Activated T-helper 2 cell treated with anti-CD3 and anti-CD28 coated beads, Interferon-gamma antibody, Interleukin-2, Interleukin-4, amounts not matched to agents 10 μg/mL and 5 μg/mL and 100 μg/mL, durations not matched to agents 14 hours and 24 hours and 36 hours (primary cell): ENCODE measurements at regions not wholly inside any gene's neighbourhood (a gene's known extent, or its start where the extent isn't known, plus 50 kb on each side); places are given as distances from the start of the nearest gene placed in this dataset.

Experiments
- DNase-seq: peaks from one replicate; pipeline ENCODE4 v3.0.0; 2021; ENCODE audit warnings: low spot score
- H3K27ac Mint-ChIP-seq: one replicate; pipeline ENCODE4 v1.8.0; 2021; ENCODE audit warnings: mixed read lengths
- H3K27me3 Mint-ChIP-seq: one replicate; pipeline ENCODE4 v1.8.0; 2021; ENCODE audit warnings: low read depth, mixed read lengths
- H3K36me3 Mint-ChIP-seq: one replicate; pipeline ENCODE4 v1.8.0; 2021; ENCODE audit warnings: low read depth, mixed read lengths
- H3K4me1 Mint-ChIP-seq: one replicate; pipeline ENCODE4 v1.8.0; 2021; ENCODE audit warnings: low read depth, mixed read lengths
- H3K4me3 Mint-ChIP-seq: one replicate; pipeline ENCODE4 v1.8.0; 2021; ENCODE audit warnings: low read depth, mild to moderate bottlenecking, moderate library complexity, mixed read lengths
- H3K9me3 Mint-ChIP-seq: one replicate; pipeline ENCODE4 v1.8.0; 2021; ENCODE audit warnings: mixed read lengths
- intact Hi-C: fragments of 100-400 bp; cut with micrococcal nuclease; formaldehyde crosslinking; loops from one replicate; pipeline ENCODE4 v1.15.1; 2023

DNA sequence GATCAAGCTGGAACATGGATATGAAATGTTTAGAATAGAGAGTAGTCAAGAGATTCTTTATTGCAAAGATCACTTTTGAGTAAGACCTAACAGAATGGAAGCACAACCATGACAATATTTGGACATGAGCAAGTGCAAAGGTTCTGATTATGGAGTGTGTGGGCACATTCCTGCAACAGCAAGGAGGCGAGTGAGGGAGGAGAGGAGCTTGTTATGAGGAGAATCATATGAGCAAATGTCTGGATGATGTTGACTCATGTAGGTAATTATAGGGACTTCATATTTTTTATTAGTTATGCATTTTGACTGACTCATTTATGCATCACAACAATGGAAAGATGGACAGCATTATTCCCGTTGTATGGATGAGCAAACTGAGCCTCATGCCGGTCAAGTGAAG is 100.8 kb upstream of the SLC35B3 start:
- peaks cover 10% of the 10 kb centered on the region for H3K9me3 Mint-ChIP-seq

DNA sequence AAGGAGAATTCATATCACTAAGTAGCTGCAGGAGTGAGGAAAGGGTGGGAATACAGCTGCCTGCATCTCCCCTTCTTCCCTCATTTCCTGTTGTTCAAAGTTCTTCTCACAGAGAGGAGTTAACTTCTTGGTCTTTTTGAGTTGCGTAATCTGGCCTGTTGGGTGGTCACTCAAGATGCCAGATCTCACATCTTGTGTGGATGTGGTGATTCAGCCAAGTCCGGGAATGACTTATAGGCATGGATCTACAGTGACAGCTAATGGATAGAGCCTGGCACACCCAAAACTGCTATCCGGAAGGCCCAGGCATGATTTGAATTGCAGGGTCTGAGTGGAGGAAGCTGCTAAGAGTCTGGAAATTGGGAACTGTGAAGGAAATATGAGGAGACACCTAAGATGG is 100.2 kb upstream of the SLC35B3 start:
- Mint-ChIP-seq H3K4me1 (no peaks in the 10 kb centered on the region), H3K27me3 (no peaks in the 10 kb centered on the region)

More for the DNA sequence above, 100.8 kb upstream of the SLC35B3 start:
- no peak for DNase-seq
- no peak overlapping the region for H3K27ac Mint-ChIP-seq
- H3K27me3 Mint-ChIP-seq: no peaks in the 10 kb centered on the region
- no peaks in the 10 kb centered on the region for H3K36me3 Mint-ChIP-seq
- H3K4me1 Mint-ChIP-seq: no peaks in the 10 kb centered on the region
- intact Hi-C loops: no loop called here
- no peak overlapping the region for H3K4me3 Mint-ChIP-seq

DNA sequence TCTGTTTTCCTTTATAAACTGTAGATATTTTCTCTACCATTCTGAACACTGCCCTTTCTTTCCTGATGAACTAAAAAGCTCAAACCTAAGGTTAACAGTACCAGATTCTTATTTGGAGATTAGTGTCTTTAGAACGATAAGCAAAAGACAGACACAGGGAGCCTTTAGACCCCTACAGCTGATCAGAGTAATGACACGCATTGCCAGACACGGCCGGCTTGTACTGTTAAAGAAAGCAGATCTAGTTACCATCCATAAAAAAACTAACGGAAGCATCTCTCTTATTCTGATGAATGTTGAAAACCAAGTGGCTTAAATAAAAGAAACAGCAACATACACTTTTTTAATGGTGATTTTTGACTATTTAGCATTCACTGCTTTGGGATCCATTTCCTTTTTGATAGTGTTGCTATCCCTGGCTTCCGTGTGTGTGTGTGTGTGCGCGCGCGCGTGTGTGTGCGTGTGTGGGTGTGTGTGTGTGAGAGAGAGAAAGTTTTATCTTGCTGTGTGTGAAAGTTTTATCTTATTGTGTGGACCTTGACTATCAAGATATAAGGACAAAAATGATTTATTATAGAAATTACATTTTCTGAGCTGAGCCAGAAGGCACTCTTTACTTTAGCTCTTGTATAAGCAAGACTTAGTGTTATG is 95.6 kb upstream of the SLC35B3 start:
- Mint-ChIP-seq H3K9me3 (no peaks in the 10 kb centered on the region), H3K27ac (no peak overlapping the region), H3K4me1 (no peaks in the 10 kb centered on the region), H3K4me3 (no peak overlapping the region), H3K27me3 (no peaks in the 10 kb centered on the region), H3K36me3 (no peaks in the 10 kb centered on the region)
- DNase-seq: no peak
- intact Hi-C loops: no loop called here

More for the DNA sequence above, 100.2 kb upstream of the SLC35B3 start:
- intact Hi-C loops: no loop called here
- Mint-ChIP-seq H3K9me3 (peaks cover 5% of the 10 kb centered on the region), H3K36me3 (no peaks in the 10 kb centered on the region), H3K27ac (no peak overlapping the region), H3K4me3 (no peak overlapping the region)
- DNase-seq: no peak

DNA sequence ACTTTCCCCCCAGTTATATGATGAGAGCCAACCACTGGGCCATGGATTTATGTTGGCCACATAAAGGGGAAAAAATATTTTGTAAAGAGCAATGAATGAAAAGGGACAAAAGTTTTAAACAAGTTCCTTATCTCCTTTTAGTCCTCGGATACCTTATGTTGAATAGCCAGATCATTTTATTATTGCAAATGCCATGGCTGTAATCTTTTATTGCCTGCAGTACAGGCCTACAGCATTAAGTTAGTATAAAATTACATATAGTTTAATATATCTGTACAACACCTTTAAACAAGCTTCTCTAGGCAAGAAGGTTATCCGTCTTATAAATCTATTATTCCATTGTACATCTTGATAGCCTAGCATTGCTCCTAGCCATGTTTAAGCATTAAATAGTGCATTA is 93.9 kb upstream of the SLC35B3 start:
- H3K4me1 Mint-ChIP-seq: no peaks in the 10 kb centered on the region
- H3K36me3 Mint-ChIP-seq: no peaks in the 10 kb centered on the region
- no peaks in the 10 kb centered on the region for H3K9me3 Mint-ChIP-seq
- intact Hi-C loops: no loop called here
- no peaks in the 10 kb centered on the region for H3K27me3 Mint-ChIP-seq
- DNase-seq: no peak
- H3K4me3 Mint-ChIP-seq: no peak overlapping the region
- H3K27ac Mint-ChIP-seq: no peak overlapping the region

DNA sequence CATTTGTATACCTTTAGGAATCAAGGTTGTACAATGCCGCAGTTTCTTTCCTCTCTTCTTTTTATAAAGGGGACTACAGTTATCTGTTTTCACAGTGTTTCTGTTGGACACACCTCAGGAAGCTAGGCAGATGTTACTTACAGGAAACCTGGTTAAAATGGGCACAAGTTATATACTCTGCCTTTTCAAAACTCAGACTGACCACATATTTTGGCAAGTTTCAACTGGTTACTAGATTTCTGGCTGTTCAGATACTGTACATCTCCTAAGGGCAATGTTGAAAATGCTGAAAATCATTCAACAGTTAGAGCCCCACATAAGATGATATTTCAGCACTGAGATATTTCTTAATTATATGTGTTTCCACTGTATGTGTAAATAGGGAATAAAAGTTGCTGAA is 92.5 kb upstream of the SLC35B3 start:
- Mint-ChIP-seq H3K36me3 (no peaks in the 10 kb centered on the region), H3K27me3 (no peaks in the 10 kb centered on the region), H3K4me1 (no peaks in the 10 kb centered on the region), H3K9me3 (no peaks in the 10 kb centered on the region), H3K27ac (no peak overlapping the region), H3K4me3 (no peak overlapping the region)
- intact Hi-C loops: no loop called here
- no peak for DNase-seq

DNA sequence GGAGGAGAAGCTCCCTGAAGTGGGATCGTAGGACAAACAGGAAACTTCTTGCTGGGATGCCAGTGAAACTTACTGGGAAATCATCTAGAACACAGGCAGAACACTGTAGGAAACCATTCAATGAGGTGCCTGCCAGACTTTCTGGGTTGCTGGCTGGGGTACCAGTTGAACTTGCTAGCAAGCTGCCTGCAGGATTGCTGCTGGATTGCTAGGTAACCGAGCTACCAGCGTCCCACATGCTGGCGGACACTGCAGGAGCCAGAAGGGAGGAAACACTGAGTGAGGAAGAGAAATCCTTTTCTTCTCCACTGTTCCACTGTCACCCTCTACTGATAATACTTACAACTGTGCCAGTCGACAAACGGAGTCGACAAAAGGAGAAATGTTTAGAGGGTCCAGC is 91.3 kb upstream of the SLC35B3 start:
- intact Hi-C loops: no loop called here
- H3K4me3 Mint-ChIP-seq: no peak overlapping the region
- no peaks in the 10 kb centered on the region for H3K27me3 Mint-ChIP-seq
- no peaks in the 10 kb centered on the region for H3K4me1 Mint-ChIP-seq
- DNase-seq: no peak
- no peaks in the 10 kb centered on the region for H3K36me3 Mint-ChIP-seq
- H3K9me3 Mint-ChIP-seq: peaks cover under 1% of the 10 kb centered on the region
- H3K27ac Mint-ChIP-seq: no peak overlapping the region

DNA sequence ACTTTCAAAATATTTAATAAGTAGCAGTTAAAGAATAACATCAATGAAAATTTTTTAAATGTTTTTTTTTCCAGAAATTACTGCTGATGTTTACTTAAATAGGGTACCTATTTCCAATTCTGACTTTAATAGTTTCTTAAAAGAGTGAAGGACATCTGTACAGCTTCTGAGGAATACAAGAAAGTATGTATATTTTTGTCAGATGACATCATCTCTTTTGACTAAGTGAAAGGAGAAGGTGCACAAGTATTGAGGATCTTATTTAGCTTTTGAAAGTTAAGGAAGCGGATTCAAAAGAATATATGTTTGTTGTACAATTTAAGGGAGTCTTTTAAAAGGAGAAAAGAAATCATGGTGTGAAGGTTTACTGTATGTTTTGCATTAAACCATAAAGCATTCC is 90.0 kb upstream of the SLC35B3 start:
- DNase-seq: no peak
- Mint-ChIP-seq H3K4me1 (no peaks in the 10 kb centered on the region), H3K9me3 (peaks cover 6% of the 10 kb centered on the region), H3K36me3 (no peaks in the 10 kb centered on the region), H3K27me3 (no peaks in the 10 kb centered on the region), H3K27ac (no peak overlapping the region), H3K4me3 (no peak overlapping the region)
- intact Hi-C loops: no loop called here

DNA sequence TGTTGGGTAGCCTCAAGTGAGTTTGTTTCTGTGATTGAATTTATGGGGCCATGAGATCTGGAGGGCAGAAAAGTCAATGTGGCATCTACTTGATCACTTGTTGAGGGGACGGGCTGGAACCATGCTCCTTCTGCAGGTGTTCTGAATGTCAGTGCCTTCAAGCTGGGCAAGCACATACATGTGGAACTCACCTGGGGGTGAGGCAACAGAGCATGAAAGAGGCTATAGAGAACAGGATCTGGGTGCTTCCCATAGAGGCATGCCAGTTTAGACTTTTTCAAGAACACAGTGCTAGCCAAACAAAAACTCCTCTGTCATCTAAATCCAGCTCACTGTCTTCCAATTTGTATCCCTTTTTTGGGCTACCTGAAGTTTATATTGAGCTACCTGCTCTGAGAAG is 77.8 kb upstream of the SLC35B3 start:
- H3K4me3 Mint-ChIP-seq: no peak overlapping the region

DNA sequence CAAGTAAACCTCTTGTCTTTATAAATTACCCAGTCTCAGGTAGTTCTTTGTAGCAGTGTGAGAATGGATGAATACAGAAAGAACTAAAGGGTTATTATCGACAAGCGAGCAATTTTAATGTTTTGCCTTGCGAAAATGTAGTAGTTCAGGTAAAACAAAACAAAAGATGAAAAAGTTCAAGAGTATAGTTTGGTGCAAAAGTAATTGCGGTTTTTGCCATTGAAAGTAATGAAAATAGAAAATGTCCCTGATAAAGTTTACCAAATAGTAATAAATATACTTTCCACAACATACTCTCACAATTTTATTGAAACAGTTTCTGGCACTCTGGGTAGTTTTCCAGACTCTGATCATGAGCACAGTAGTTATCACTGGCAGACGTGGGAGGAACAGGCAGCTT is 71.9 kb upstream of the SLC35B3 start:
- intact Hi-C loops: no loop called here

More for the DNA sequence above, 77.8 kb upstream of the SLC35B3 start:
- H3K9me3 Mint-ChIP-seq: no peaks in the 10 kb centered on the region
- H3K36me3 Mint-ChIP-seq: no peaks in the 10 kb centered on the region
- DNase-seq: no peak
- no peaks in the 10 kb centered on the region for H3K27me3 Mint-ChIP-seq
- no peaks in the 10 kb centered on the region for H3K4me1 Mint-ChIP-seq
- H3K27ac Mint-ChIP-seq: no peak overlapping the region
- intact Hi-C loops: no loop called here

DNA sequence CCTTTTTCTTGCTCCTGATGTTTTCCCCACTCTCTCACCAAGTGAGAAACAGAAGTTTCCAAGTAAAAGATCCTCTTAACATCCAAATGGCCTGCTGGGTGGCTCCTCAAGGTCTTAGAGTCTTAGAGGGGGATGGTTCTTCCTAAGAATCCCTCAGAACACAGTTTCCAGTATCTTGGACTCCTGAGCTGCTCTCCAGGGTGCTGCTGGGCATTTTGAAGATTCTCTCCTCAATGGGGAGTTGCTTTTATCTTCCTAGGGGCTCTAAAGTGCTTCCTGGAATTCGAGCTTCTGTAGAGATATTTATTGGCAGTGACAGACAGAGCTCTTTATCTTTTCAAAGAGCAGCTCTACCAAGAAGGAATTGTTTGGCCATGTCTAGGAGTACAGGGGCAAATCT is 70.8 kb upstream of the SLC35B3 start:
- Mint-ChIP-seq H3K27ac (no peak overlapping the region), H3K27me3 (no peaks in the 10 kb centered on the region), H3K9me3 (no peaks in the 10 kb centered on the region), H3K4me3 (no peak overlapping the region), H3K4me1 (no peaks in the 10 kb centered on the region), H3K36me3 (no peaks in the 10 kb centered on the region)
- intact Hi-C loops: no loop called here
- no peak for DNase-seq

More for the DNA sequence above, 71.9 kb upstream of the SLC35B3 start:
- Mint-ChIP-seq H3K27me3 (no peaks in the 10 kb centered on the region), H3K4me3 (no peak overlapping the region), H3K36me3 (no peaks in the 10 kb centered on the region), H3K4me1 (no peaks in the 10 kb centered on the region), H3K9me3 (no peaks in the 10 kb centered on the region), H3K27ac (no peak overlapping the region)
- DNase-seq: no peak

DNA sequence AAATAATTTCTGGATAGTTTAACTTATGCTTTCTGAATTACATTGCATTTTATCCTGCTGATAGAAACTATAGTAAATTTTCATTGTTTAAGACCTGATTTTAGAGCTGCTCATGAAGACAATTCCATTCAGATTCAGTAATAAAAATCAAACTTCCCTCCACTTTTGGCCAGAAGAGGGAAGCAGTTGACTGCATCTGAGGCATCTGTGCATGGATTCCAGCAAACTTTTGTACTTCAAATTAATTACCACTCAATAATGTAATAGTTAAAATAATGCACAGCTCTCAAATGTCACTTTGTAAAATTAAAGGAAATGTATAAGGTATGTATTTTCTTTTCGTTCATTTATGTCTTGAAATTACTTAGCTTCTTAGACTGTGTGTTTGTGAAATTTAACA is 64.2 kb upstream of the SLC35B3 start:
- no peaks in the 10 kb centered on the region for H3K9me3 Mint-ChIP-seq

DNA sequence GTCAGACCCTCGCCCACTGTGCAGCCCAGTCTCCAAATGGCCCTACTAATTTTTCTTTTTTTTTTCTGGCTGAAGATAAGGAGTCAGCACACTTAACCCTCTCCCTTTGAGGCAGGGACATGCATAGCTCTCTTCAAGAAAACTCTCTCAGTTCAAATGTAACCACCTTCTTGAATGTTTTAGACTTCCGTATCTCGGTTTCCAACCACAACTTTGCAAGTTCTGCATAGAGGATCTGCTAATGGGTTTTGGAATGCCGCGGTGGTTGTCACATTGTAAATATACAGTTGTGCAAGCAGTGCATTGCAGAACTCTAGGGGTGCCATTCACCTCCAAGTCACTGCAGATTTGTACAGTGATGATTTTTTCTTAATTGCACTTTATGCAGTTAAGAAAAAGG is 59.4 kb upstream of the SLC35B3 start:
- DNase-seq: no peak
- Mint-ChIP-seq H3K36me3 (no peaks in the 10 kb centered on the region), H3K27me3 (no peaks in the 10 kb centered on the region), H3K4me1 (no peaks in the 10 kb centered on the region), H3K9me3 (no peaks in the 10 kb centered on the region), H3K4me3 (no peak overlapping the region), H3K27ac (no peak overlapping the region)
- intact Hi-C loops: no loop called here

More for the DNA sequence above, 64.2 kb upstream of the SLC35B3 start:
- no peaks in the 10 kb centered on the region for H3K27me3 Mint-ChIP-seq
- intact Hi-C loops: no loop called here
- H3K4me1 Mint-ChIP-seq: no peaks in the 10 kb centered on the region
- no peak overlapping the region for H3K4me3 Mint-ChIP-seq
- no peaks in the 10 kb centered on the region for H3K36me3 Mint-ChIP-seq
- no peak overlapping the region for H3K27ac Mint-ChIP-seq
- DNase-seq: no peak

DNA sequence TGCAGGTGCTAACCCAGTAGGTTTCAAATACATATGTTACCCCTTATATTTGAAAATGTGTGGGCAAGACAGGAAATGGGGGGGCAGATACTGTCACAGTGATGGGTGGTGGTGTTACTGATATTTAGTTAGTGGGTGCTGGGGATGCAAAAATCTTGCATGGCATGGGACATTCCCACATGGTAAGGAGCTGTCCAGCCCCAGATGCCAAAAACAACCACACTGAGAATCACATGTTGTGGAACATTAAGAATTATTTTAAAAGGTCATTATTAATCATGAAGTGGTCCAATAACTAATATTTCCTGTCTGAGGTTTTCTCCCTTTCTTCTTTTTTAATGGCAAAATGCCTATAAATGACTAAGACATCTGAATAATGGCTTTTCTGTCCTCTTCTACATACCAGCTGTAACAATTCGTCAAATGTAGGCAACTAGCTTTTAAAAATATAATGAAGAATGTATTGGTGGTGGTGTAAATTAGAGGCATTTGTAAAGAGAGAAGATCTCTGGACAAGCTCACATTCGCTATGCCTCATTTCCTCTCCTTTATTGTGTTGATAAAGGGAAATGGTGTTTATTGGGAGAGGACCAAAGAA is 57.3 kb upstream of the SLC35B3 start:
- intact Hi-C loops: no loop called here
- Mint-ChIP-seq H3K36me3 (no peaks in the 10 kb centered on the region), H3K27me3 (no peaks in the 10 kb centered on the region), H3K27ac (no peak overlapping the region), H3K4me1 (no peaks in the 10 kb centered on the region), H3K4me3 (no peak overlapping the region), H3K9me3 (no peaks in the 10 kb centered on the region)
- DNase-seq: no peak
